HG03571 (cell line): ENCODE measurements at regions not wholly inside any gene's neighbourhood (a gene's known extent, or its start where the extent isn't known, plus 50 kb on each side); places are given as distances from the start of the nearest gene placed in this dataset.

Experiments used
- ATAC-seq: cut with Tn5 transposase; IDR thresholded peaks from one replicate; pipeline ENCODE4 v1.9.1; 2021; ENCODE audit not compliant: unreplicated experiment

DNA sequence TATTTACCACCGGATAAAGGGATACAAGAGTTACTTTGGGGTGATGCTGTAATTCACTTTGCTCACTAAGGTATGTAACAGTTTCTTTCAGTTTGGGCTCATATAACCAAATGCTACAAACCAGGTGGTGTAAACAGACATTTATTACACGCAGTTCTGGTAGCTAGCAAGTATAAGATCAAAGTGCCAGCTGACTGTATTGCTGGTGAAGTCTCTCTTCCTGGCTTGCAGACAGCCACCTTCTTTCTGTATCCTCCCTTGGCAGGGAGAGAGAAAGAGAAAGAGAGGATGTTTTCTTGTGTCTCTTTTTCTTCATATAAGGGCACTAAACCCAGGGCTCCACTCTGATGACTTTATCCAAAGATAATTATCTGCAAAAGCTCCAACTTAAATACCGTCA, 552.5 kb upstream of the FTMT start:
- ATAC-seq, result no peak

DNA sequence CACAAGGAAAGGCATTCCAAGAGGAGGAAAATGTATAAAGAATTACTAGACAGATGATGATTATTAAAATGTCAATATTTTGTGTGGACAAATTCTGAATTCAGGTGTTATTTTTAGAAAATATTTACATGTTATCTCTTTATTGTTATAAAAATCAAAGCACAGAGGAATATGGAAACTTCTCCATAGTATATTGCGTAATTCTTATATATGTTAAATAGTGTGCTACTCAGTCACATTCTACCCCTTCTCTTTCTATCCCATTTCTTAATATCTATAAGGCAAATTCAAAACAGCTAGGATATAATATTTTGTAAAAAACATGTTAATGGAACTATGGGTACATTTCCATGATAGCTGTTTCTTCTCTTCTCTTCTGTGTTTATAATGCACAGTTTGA, 546.8 kb upstream of the FTMT start:
- no peak for ATAC-seq

DNA sequence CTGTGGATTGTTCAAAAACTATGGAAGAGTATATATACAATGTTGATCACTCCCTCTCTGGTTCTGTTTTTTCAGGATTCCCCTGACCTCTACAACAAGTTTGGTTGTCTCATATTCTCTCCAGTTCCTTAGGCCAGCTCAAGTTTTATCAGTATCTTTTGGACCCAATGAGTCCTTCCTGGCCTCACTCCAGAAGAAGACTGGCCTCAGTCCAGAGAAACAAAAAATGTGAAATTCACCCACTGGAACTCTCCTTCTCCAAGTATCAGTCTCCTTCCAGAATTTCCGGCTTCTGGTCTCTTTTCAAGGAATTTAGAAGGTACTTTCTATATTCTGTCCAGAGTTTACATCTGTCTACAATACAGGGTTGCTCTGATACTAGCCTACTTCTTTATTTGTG, 537.8 kb upstream of the FTMT start:
- no peak for ATAC-seq

GRCh38 chr5:121315786-121316185, 535.9 kb upstream of the FTMT start:
- no peak for ATAC-seq

- ATAC-seq, result no peak
These were observed 532.4 kb upstream of the FTMT start for GRCh38 chr5:121319292-121319691.

- ATAC-seq, result no peak
These were observed 525.8 kb upstream of the FTMT start for GRCh38 chr5:121325930-121326329.

DNA sequence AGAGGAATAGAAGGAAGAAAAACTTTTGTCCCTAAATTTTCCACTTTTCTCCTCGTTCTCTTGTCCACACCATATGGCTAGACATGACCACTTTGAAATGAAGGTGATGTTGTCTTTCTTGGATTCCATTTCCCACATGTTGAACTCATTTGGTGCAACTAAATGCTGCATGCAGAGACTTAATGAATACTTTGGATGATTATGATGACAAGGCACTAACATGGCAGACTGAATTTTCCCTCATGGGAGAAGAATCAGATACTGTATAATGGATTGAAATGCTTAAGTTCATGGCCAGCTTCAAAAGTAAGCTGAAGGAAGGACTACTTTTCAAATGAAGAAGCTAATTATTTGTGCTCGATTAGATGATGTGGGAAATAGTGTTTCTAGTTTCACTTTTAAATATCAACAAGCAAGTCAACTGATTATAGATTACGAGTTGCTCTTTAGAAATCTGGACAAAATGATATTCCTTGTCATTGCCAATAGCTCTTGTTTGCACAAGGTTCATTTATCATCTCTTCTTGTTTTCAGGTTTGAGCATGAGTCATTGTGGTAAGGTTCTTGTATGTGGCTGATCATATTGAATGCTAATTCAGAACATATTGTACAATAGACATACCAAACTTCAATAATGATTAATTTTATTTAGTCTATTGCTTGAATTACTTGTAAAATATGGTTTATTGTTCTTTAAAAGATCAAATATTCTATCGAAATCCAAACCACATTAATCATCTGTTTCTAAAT, 501.3 kb upstream of the FTMT start:
- no peak for ATAC-seq

DNA sequence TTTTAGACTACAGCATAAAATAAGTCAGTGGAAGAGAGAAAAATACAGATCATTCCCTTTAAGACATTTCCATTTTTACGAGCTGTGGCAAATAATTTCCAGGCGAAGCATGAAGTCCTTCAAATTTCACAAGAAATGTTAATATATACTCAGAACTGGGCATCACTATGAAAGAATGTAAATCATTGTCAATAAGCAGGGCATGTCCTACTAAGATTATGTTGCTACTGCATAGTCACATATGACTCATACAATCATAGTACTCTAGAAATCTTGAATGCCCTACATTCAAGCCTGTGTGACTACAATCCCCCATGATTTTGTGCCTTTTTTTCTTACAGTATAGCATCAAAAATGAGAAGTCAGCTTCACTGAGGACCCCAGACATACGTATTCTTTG, 485.2 kb upstream of the FTMT start:
- no peak for ATAC-seq

GRCh38 chr5:121373371-121373770, 478.3 kb upstream of the FTMT start:
- no peak for ATAC-seq

DNA sequence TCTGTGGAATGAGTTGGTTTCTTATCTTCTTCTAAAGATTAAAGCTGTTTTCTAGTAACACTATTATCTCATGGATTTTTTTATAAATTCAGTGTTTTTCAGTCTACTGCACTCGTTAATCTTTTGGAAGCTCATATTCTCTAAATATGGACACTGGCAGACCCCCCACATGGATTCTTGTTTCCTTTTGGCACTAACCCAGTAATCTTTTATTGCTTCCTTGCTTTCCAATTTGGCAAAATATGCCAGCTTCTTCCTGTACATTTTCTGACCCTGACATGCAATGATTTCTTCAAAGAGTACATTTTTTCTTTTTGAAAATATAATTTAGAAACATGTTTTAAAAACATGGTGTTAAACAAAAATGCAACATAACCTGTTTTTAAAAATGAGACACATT, 474.2 kb upstream of the FTMT start:
- ATAC-seq, result no peak

DNA sequence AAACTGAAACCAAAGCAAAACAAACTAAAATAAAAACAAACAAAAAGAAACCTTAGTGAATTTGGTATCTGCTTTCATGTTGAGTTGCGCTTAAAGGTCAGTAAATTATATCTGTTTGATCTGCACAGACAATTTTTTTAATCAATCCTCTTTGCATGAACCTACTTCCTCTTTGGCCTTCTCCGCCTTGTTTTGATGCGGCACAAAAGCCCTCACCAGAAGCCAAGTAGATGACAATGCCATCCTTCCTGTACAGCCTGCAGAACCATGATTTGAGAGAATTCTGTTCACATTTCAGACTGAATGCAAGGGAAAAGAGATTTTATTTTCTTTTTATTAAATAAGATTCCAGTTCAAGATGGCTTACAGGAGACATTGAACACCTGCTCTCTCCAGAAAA, 473.6 kb upstream of the FTMT start:
- ATAC-seq, result no peak

DNA sequence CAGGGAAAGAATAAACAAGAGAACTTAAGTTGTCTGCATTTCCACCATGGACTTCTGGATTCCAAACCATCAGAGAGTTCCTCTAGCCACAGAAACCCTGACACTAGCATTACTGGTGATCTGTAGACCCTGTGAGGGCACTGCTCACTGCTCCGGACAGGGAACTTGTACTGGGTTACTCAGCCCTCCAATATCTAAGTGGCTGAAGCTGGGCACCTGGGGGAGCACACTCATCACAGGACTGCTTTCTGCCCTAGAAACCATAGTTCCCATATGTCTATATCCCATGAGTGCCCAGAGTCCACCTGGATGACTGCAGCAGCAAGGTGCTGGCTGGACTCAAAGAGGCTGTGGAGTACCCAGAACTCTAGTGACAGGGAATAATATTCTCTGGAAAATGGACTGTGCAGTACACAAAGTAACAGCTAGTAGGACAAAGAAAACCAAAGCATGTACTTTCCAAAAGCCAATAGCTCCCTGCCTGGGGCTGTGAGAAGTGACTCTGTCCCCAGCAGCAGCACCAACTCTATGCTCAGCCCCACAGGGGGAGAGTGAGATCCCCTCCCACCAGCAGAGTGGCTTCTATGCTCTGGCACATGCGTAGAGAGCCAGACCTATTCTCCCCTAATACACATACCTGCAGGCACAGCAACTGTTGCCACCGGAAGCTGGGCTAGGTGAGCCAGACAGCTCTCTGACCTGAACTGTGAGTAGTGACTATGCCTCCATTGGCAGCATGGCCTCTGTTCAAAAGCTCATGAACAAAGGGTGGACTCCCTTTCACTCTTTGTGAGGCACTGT, 472.9 kb upstream of the FTMT start:
- no peak for ATAC-seq

DNA sequence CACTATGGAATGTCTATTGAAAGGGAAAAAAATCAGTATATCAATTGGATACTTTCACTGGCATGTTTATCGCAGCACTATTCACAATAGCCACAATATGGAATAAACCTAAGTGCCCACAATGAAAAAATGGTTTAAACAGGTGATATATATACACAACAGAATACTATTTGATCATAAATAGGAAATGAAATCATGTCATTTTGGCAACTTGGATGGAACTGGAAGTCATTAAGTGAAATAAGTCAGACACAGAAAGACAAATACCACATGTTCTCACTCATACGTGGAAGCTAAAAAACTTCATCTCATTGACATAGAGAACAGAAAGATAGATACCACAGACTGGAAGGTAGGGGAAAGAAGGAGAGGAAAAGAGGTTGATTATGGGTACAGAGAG, 471.6 kb upstream of the FTMT start:
- no peak for ATAC-seq

DNA sequence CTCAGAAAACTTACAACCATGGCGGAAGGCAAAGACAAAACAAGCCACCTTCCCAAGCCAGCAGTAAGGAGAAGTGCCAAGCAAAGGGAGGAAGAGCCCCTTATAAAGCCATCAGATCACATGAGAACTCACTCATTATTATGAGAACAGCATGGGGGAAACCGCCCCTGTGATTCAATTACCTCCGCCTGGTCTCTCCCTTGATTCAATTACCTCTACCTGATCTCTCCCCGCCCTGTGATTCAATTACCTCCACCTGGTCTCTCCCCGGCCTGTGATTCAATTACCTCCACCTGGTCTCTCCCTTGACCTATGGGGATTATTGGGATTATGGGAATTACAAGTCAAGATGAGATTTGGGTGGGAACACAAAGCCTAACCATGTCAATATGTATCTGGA, 467.3 kb upstream of the FTMT start:
- ATAC-seq, result no peak

GRCh38 chr5:121386334-121386733, 465.3 kb upstream of the FTMT start:
- no peak for ATAC-seq

- ATAC-seq, result no peak
These were observed 455.0 kb upstream of the FTMT start for GRCh38 chr5:121396716-121397115.

GRCh38 chr5:121399879-121400278, 451.8 kb upstream of the FTMT start:
- ATAC-seq, result peak; percentile 80

GRCh38 chr5:121408778-121409177, 442.9 kb upstream of the FTMT start:
- ATAC-seq, result peak; percentile 92

GRCh38 chr5:121415270-121415669, 436.4 kb upstream of the FTMT start:
- no peak for ATAC-seq

DNA sequence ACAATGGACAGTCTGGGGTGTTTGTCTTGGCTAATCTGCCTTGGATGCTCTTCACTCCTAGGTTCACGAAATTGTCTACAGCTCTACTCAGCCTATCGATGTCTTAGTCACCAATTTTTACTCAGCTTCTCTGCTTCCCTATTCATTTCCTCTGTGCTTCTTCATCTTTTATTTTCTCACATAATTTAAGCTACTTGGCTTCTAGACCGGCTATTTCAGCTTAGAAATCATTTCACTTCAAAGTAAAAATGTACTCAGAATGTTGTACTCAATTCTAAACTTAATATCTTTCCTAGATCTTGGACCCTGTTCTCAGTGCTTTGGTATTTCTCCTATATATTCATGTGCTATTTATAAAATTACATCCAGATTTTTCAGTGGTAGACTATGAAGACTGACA, 430.0 kb upstream of the FTMT start:
- ATAC-seq, result no peak

DNA sequence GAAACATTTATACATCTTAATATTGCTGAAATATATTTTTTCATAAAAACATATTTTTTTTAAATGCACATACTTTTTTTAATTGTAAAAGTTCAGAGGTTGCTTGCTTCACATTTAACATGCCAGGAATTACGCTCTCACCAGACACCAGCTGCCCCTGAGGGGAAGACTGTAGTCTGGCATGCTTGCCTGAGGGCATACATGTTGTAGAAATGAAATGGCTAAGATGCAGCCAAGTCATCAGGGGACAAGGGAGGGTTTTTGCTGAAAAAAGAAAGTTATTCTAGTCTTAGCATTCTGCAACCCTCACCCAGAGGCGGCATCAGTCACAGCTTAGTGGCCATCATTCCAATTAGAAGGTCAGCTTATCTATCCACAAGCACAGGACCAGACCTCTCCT, 426.7 kb upstream of the FTMT start:
- ATAC-seq, result no peak

DNA sequence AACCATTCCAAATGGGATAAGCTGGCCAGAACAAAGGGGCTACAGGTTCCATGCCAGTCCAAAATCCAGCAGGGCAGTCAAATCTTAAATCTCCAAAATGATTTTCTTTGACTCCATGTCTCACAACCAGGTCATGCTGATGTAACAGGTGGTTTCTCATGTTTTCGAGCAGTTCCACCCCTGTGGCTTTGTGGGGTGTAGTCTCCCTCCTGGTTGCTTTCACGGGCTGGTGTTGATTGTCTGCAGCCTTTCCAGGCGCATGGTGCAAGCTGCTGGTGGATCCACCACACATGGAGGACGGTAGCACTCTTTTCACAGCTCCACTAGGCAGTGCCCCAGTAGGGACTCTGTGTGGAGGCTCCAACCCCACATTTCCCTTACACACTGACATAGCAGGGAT, 425.5 kb upstream of the FTMT start:
- ATAC-seq, result no peak

GRCh38 chr5:121429761-121430160, 421.9 kb upstream of the FTMT start:
- no peak for ATAC-seq
